K562 (cell line): ENCODE measurements at regions not wholly inside any gene's neighbourhood (a gene's known extent, or its start where the extent isn't known, plus 50 kb on each side); places are given as distances from the start of the nearest gene placed in this dataset.

Experiments
- ATAC-seq: fragments of 200-7000 bp; cut with Tn5 transposase; 3 replicates; pipeline ENCODE4 v1.9.1; 2020; ENCODE audit warnings: moderate library complexity
- BruUV-seq: library from RNA; stranded (reverse); fragments of 400-500 nt; replicated peaks from 2 replicates; lab custom pipeline; 2021; lab: Mats Ljungman, UMichigan
- CTCF ChIA-PET: fragments of 300-600 bp; formaldehyde crosslinking; extraction: SDS; loops from one replicate; lab custom pipeline; 2021; ENCODE audit warnings: low intra/inter-chr PET ratio; lab: Yijun Ruan, JAX
- POLR2A ChIA-PET: fragments of 300-600, 350-650 bp; sonication (Branson Sonifier 250); formaldehyde crosslinking; extraction: SDS; loops from one replicate; lab custom pipeline; 2021; ENCODE audit warnings: antibody characterized with exemption, inconsistent platforms; lab: Yijun Ruan, JAX
- DNase-seq, 4 experiments: peaks; one replicate each; pipeline versions ENCODE4 v3.0.0 to v3.0.0-alpha.2; 2011 to 2018; ENCODE audit warnings: low spot score in 3 of 4, mixed read lengths in 3 of 4; ENCODE audit errors: extremely low read depth in 1 of 4
- FAIRE-seq: peaks from 2 replicates; lab custom pipeline; 2011; peaks lifted over from hg19 to GRCh38; lab: Jason Lieb, UNC
- H2AFZ ChIP-seq: 2 replicates; pipeline ENCODE4 v1.6.0; 2011; ENCODE audit warnings: low read depth, low read length, control low read depth, inconsistent platforms
- H3K27ac ChIP-seq: fragments of 200-600 bp; 3 replicates; pipeline ENCODE4 v1.8.0; 2011; ENCODE audit warnings: low read depth, mild to moderate bottlenecking, control low read depth, inconsistent platforms, low read length, moderate library complexity, mixed read lengths; ENCODE audit errors: extremely low read depth
- H3K27me3 ChIP-seq, 2 experiments: fragments of 300-600 bp in 1 of 2; 2 replicates in 1 of 2; 3 replicates in 1 of 2; pipeline versions ENCODE4 v1.6.0 to v1.8.0; 2011; ENCODE audit warnings: inconsistent platforms in 2 of 2, low read length in 2 of 2, mild to moderate bottlenecking in 1 of 2, mixed read lengths in 1 of 2, moderate library complexity in 1 of 2; ENCODE audit not compliant: control insufficient read depth in 2 of 2, insufficient read depth in 2 of 2
- H3K36me3 ChIP-seq: fragments of 300-600 bp; 3 replicates; pipeline ENCODE4 v1.8.0; 2011; ENCODE audit warnings: mild to moderate bottlenecking, low read length, inconsistent platforms; ENCODE audit not compliant: control insufficient read depth, insufficient read depth
- H3K4me1 ChIP-seq, 2 experiments: fragments of 200-600 bp in 1 of 2; replicated peaks in 1 of 2; 2 replicates in 1 of 2; 3 replicates in 1 of 2; pipeline versions ENCODE4 v1.5.1 to v1.8.0; 2011; ENCODE audit warnings: inconsistent platforms in 2 of 2, low read length in 2 of 2, mild to moderate bottlenecking in 1 of 2, mixed read lengths in 1 of 2, moderate library complexity in 1 of 2; ENCODE audit not compliant: control insufficient read depth in 2 of 2, insufficient read depth in 2 of 2
- H3K4me2 ChIP-seq: 2 replicates; pipeline ENCODE4 v1.6.1; 2011; ENCODE audit warnings: low read length, control low read depth, inconsistent platforms, mixed read lengths; ENCODE audit not compliant: insufficient read depth
- H3K4me3 ChIP-seq: fragments of 200-600 bp; sonication (generic), shearing (Covaris generic); 2 replicates; pipeline ENCODE4 v1.5.1; 2016; ENCODE audit warnings: control low read depth, inconsistent platforms
- H3K79me2 ChIP-seq: fragments of 200-600 bp; 3 replicates; pipeline ENCODE4 v1.8.0; 2011; ENCODE audit warnings: low read length, inconsistent platforms; ENCODE audit not compliant: control insufficient read depth, insufficient read depth
- H3K9ac ChIP-seq, 2 experiments: 2 replicates each; pipeline versions ENCODE4 v1.6.0 to v1.6.1; 2011; ENCODE audit warnings: low read depth in 2 of 2, low read length in 2 of 2, control low read depth in 1 of 2, inconsistent platforms in 1 of 2, mild to moderate bottlenecking in 1 of 2, mixed read lengths in 1 of 2; ENCODE audit not compliant: insufficient read depth in 1 of 2
- H3K9me1 ChIP-seq: one replicate; pipeline ENCODE4 v1.6.0; 2011; ENCODE audit warnings: inconsistent platforms, mild to moderate bottlenecking, low read length, moderate library complexity; ENCODE audit not compliant: control insufficient read depth, insufficient read depth
- H3K9me3 ChIP-seq: replicated peaks from 2 replicates; pipeline ENCODE4 v1.5.1; 2011; ENCODE audit warnings: low read depth, low read length, inconsistent platforms; ENCODE audit not compliant: control insufficient read depth, insufficient read depth
- H4K20me1 ChIP-seq: replicated peaks from 2 replicates; pipeline ENCODE4 v1.6.1; 2011; ENCODE audit warnings: low read length, inconsistent platforms, mixed read lengths; ENCODE audit not compliant: control insufficient read depth, insufficient read depth
- CCAR2 ChIP-seq: fragments of 200-400 bp; formaldehyde crosslinking; IDR thresholded peaks from 2 replicates; pipeline ENCODE4 v1.6.1; 2017; ENCODE audit warnings: mild to moderate bottlenecking, low read depth, low read length
- EP300 ChIP-seq: IDR thresholded peaks from 2 replicates; pipeline ENCODE4 v1.6.1; 2012; ENCODE audit warnings: low read length, improper control_type of control experiment
- FOS ChIP-seq: IDR thresholded peaks from 3 replicates; pipeline ENCODE4 v1.6.1; 2011; ENCODE audit not compliant: insufficient read length; ENCODE audit errors: extremely low read depth
- GMEB1 ChIP-seq: fragments of 250-450 bp; sonication (Bioruptor Pico); IDR thresholded peaks from 2 replicates; pipeline ENCODE4 v1.4.0; 2020; ENCODE audit warnings: mild to moderate bottlenecking
- GTF2F1 ChIP-seq: IDR thresholded peaks from 2 replicates; pipeline ENCODE4 v1.6.1; 2011; ENCODE audit warnings: low read depth, low read length, improper control_type of control experiment
- HNRNPUL1 ChIP-seq: fragments of 200-400 bp; formaldehyde crosslinking; IDR thresholded peaks from 2 replicates; pipeline ENCODE4 v1.6.1; 2017; ENCODE audit warnings: low read length
- KLF10 ChIP-seq: fragments of 250-450 bp; sonication (Bioruptor Pico); IDR thresholded peaks from 2 replicates; pipeline ENCODE4 v1.6.1; 2021; ENCODE audit warnings: matching md5 sums
- MYBL2 ChIP-seq, 2 experiments: fragments of 450-650 bp in 1 of 2; sonication (generic) in 1 of 2; formaldehyde crosslinking in 1 of 2; IDR thresholded peaks; 2 replicates each; pipeline versions ENCODE4 v1.6.1 to v1.8.1; 2017 to 2022; ENCODE audit warnings: borderline replicate concordance in 1 of 2, inconsistent platforms in 1 of 2, low read depth in 1 of 2, mild to moderate bottlenecking in 1 of 2, missing genetic modification reagents in 1 of 2, moderate library complexity in 1 of 2
- NFIC ChIP-seq: fragments of 450-650 bp; IDR thresholded peaks from 2 replicates; pipeline ENCODE4 v1.6.1; 2017; ENCODE audit warnings: mild to moderate bottlenecking, inconsistent platforms
- PHF21A ChIP-seq: fragments of 450-650 bp; IDR thresholded peaks from 2 replicates; pipeline ENCODE4 v1.6.1; 2017; ENCODE audit warnings: low read depth, borderline replicate concordance
- RB1 ChIP-seq: fragments of 450-650 bp; IDR thresholded peaks from 2 replicates; pipeline ENCODE4 v1.6.1; 2017; ENCODE audit warnings: low read depth, mild to moderate bottlenecking
- RBM14 ChIP-seq: fragments of 200-400 bp; formaldehyde crosslinking; IDR thresholded peaks from 2 replicates; pipeline ENCODE4 v1.6.1; 2018; ENCODE audit warnings: low read depth, mild to moderate bottlenecking, low read length, moderate library complexity, borderline replicate concordance; ENCODE audit not compliant: insufficient read depth
- SETDB1 ChIP-seq: IDR thresholded peaks from one replicate; pipeline ENCODE4 v1.6.1; 2012; ENCODE audit warnings: low read length, control low read depth, inconsistent platforms
- ZNF140 ChIP-seq: fragments of 250-450 bp; sonication (Bioruptor Pico); IDR thresholded peaks from 2 replicates; pipeline ENCODE4 v1.8.0; 2021; ENCODE audit warnings: moderate library complexity, mild to moderate bottlenecking, inconsistent platforms
- ZNF512 ChIP-seq: IDR thresholded peaks from 2 replicates; pipeline ENCODE4 v1.6.1; 2016; ENCODE audit warnings: missing genetic modification characterization, missing compliant biosample characterization
- ZSCAN29 ChIP-seq: fragments of 450-650 bp; IDR thresholded peaks from 2 replicates; pipeline ENCODE4 v1.6.1; 2017
- WGBS: fragments of 100-300 bp; shearing (Covaris generic); methylation state at CpG from one replicate; pipeline ENCODE4 v1.1.6; 2016; ENCODE audit warnings: low coverage, mixed read lengths; ENCODE audit not compliant: insufficient coverage; ENCODE audit errors: missing lambda C conversion rate; 5-methylcytosine and 5-hydroxymethylcytosine counted together
- in situ Hi-C: fragments of 300-500 bp; cut with MboI; formaldehyde crosslinking; loops from 4 replicates; pipeline ENCODE4 v1.15.0; 2018; ENCODE audit warnings: inconsistent platforms, mixed read lengths
- intact Hi-C: fragments of 100-400 bp; cut with micrococcal nuclease; formaldehyde crosslinking; loops from 2 replicates; pipeline ENCODE4 v1.14.2; 2022

GRCh38 chrX:47748576-47748975, 88.1 kb upstream of the ZNF81 start:
- intact Hi-C loops, result loop anchor here (10.0 kb wide), 1 partner anchor 554 kb away; the partner anchor contains the start of gene UBA1
- no TSS peak for BruUV-seq

More at GRCh38 chrX:47748576-47748975, 88.1 kb upstream of the ZNF81 start:
- ATAC-seq (no peak), DNase-seq (no peak), FAIRE-seq (no peak)
- WGBS, result 45% methylated on average over 4 of the region's 4 CpGs
- Histone ChIP-seq H3K4me3 (no peak overlapping the region), H3K4me2 (no peak overlapping the region), H3K9me1 (no peaks in the 10 kb centered on the region), H3K4me1 (peaks cover 0 to 10% of the 10 kb centered on the region in 2 experiments; a peak in 2 of 5 replicates), H4K20me1 (no peaks in the 10 kb centered on the region), H3K9ac (no peak overlapping the region), H3K9me3 (no peaks in the 10 kb centered on the region), H3K79me2 (no peaks in the 10 kb centered on the region), H3K36me3 (no peaks in the 10 kb centered on the region), H3K27me3 (no peaks in the 10 kb centered on the region), H3K27ac (no peak overlapping the region), H2AFZ (no peak overlapping the region)
- no peak for TF ChIP-seq SETDB1
- no peak for TF ChIP-seq FOS
- TF ChIP-seq HNRNPUL1, result no peak
- TF ChIP-seq PHF21A, result no peak
- no peak for TF ChIP-seq ZSCAN29
- no peak for TF ChIP-seq RBM14
- no peak for TF ChIP-seq RB1
- TF ChIP-seq ZNF140 (CRISPR knock-in tag), result no peak
- TF ChIP-seq GMEB1 (CRISPR knock-in tag), result no peak
- no peak for TF ChIP-seq EP300
- no peak for TF ChIP-seq CCAR2
- TF ChIP-seq KLF10 (CRISPR knock-in tag), result no peak
- no peak for TF ChIP-seq GTF2F1
- no peak for TF ChIP-seq NFIC
- TF ChIP-seq MYBL2 (IDR thresholded peaks at IDR 0.05; ENCODE audit: low read depth), result no peak
- no peak for TF ChIP-seq MYBL2 (CRISPR knock-in tag; IDR thresholded peaks at IDR 0.05; ENCODE audit: borderline replicate concordance)
- TF ChIP-seq ZNF512 (tag), result no peak
- in situ Hi-C loops, result no loop called here
- CTCF ChIA-PET, result no interaction called here
- POLR2A ChIA-PET, result no interaction called here
